ENCODE measurements at regions not wholly inside any gene's neighbourhood (a gene's known extent, or its start where the extent isn't known, plus 50 kb on each side); places are given as distances from the start of the nearest gene placed in this dataset.
A peak's percentile ranks its signal among the peaks of the same experiment; 100 is the strongest.

- H3K4me1 Mint-ChIP-seq (ENCODE audit: insufficient read depth, unreplicated experiment), result no peaks in the 10 kb centered on the region
- TF ChIP-seq CTCF (IDR thresholded peaks at IDR 0.05; ENCODE audit: unreplicated experiment), result no peak
- no peak overlapping the region for H3K27ac Mint-ChIP-seq (ENCODE audit: low read depth, unreplicated experiment)
- no peaks in the 10 kb centered on the region for H3K9me3 Mint-ChIP-seq (ENCODE audit: unreplicated experiment)
- no peak for DNase-seq (ENCODE audit: unreplicated experiment)
- no peak overlapping the region for H3K4me3 Mint-ChIP-seq (ENCODE audit: unreplicated experiment)
- H3K36me3 Mint-ChIP-seq (ENCODE audit: insufficient read depth, unreplicated experiment), result no peaks in the 10 kb centered on the region
- ChIA-PET CTCF (interaction anchor here (0.6 to 1.3 kb wide), 2 partner anchors 20 to 1382 kb away, joined by 3 to 4 read pairs; no protein-coding TSS in a partner anchor), POLR2A (interaction anchor here (0.5 to 1.1 kb wide), 3 partner anchors 13 to 618 kb away, joined by 3 to 4 read pairs (median 3); no protein-coding TSS in a partner anchor)
- no TSS peak for BruUV-seq (replicated peaks)
- H3K27me3 Mint-ChIP-seq (ENCODE audit: insufficient read depth, unreplicated experiment), result no peaks in the 10 kb centered on the region
- intact Hi-C loops (cut with micrococcal nuclease), result no loop called here
Measured at GRCh38 chr4:123198706-123199105, 197.9 kb upstream of the SPRY1 start.

GRCh38 chr4:123200051-123200940, 196.3 kb upstream of the SPRY1 start:
- Mint-ChIP-seq H3K27ac (ENCODE audit: low read depth, unreplicated experiment) (peak overlapping the region; percentile 46), H3K36me3 (ENCODE audit: insufficient read depth, unreplicated experiment) (no peaks in the 10 kb centered on the region), H3K9me3 (ENCODE audit: unreplicated experiment) (no peaks in the 10 kb centered on the region), H3K4me1 (ENCODE audit: insufficient read depth, unreplicated experiment) (no peaks in the 10 kb centered on the region), H3K4me3 (ENCODE audit: unreplicated experiment) (no peak overlapping the region), H3K27me3 (ENCODE audit: insufficient read depth, unreplicated experiment) (no peaks in the 10 kb centered on the region)
- DNase-seq (ENCODE audit: unreplicated experiment), result no peak
- ChIA-PET POLR2A (interaction anchor here (0.8 kb wide), 1 partner anchor 13 kb away, joined by 4 read pairs; no protein-coding TSS in a partner anchor), CTCF (no interaction called here)
- TF ChIP-seq CTCF (IDR thresholded peaks at IDR 0.05; ENCODE audit: unreplicated experiment), result no peak
- intact Hi-C loops (cut with micrococcal nuclease), result no loop called here
- no TSS peak for BruUV-seq (replicated peaks)

GRCh38 chr4:123204737-123205136, 191.9 kb upstream of the SPRY1 start:
- CTCF ChIA-PET, result interaction anchor here (0.9 kb wide), 1 partner anchor 145 kb away, joined by 3 read pairs; no protein-coding TSS in a partner anchor
- BruUV-seq (replicated peaks), result no TSS peak
- Mint-ChIP-seq H3K27me3 (ENCODE audit: insufficient read depth, unreplicated experiment) (no peaks in the 10 kb centered on the region), H3K4me1 (ENCODE audit: insufficient read depth, unreplicated experiment) (no peaks in the 10 kb centered on the region), H3K4me3 (ENCODE audit: unreplicated experiment) (no peak overlapping the region), H3K27ac (ENCODE audit: low read depth, unreplicated experiment) (no peak overlapping the region), H3K9me3 (ENCODE audit: unreplicated experiment) (no peaks in the 10 kb centered on the region), H3K36me3 (ENCODE audit: insufficient read depth, unreplicated experiment) (no peaks in the 10 kb centered on the region)
- TF ChIP-seq CTCF (IDR thresholded peaks at IDR 0.05; ENCODE audit: unreplicated experiment), result no peak
- POLR2A ChIA-PET, result interaction anchor here (2.1 kb wide), 1 partner anchor 16 kb away, joined by 4 read pairs; no protein-coding TSS in a partner anchor
- DNase-seq (ENCODE audit: unreplicated experiment), result no peak
- intact Hi-C loops (cut with micrococcal nuclease), result no loop called here

- Mint-ChIP-seq H3K4me1 (ENCODE audit: insufficient read depth, unreplicated experiment) (no peaks in the 10 kb centered on the region), H3K9me3 (ENCODE audit: unreplicated experiment) (no peaks in the 10 kb centered on the region), H3K27me3 (ENCODE audit: insufficient read depth, unreplicated experiment) (no peaks in the 10 kb centered on the region), H3K4me3 (ENCODE audit: unreplicated experiment) (no peak overlapping the region), H3K36me3 (ENCODE audit: insufficient read depth, unreplicated experiment) (no peaks in the 10 kb centered on the region), H3K27ac (ENCODE audit: low read depth, unreplicated experiment) (no peak overlapping the region)
- intact Hi-C loops (cut with micrococcal nuclease), result no loop called here
- ChIA-PET POLR2A (no interaction called here), CTCF (interaction anchor here (0.6 kb wide), 2 partner anchors 119 to 317 kb away, joined by 3 read pairs; no protein-coding TSS in a partner anchor)
- BruUV-seq (replicated peaks), result no TSS peak
- no peak for DNase-seq (ENCODE audit: unreplicated experiment)
- TF ChIP-seq CTCF (IDR thresholded peaks at IDR 0.05; ENCODE audit: unreplicated experiment), result no peak
Measured at GRCh38 chr4:123206016-123206415, 190.6 kb upstream of the SPRY1 start.

All from MCF 10A (cell line).